NCI-H526 (cell line): ENCODE measurements at regions not wholly inside any gene's neighbourhood (a gene's known extent, or its start where the extent isn't known, plus 50 kb on each side); places are given as distances from the start of the nearest gene placed in this dataset.

Experiments used
- DNase-seq, 2 experiments: peaks; one replicate each; lab custom pipeline; 2025; lab: John Stamatoyannopoulos, UW

DNA sequence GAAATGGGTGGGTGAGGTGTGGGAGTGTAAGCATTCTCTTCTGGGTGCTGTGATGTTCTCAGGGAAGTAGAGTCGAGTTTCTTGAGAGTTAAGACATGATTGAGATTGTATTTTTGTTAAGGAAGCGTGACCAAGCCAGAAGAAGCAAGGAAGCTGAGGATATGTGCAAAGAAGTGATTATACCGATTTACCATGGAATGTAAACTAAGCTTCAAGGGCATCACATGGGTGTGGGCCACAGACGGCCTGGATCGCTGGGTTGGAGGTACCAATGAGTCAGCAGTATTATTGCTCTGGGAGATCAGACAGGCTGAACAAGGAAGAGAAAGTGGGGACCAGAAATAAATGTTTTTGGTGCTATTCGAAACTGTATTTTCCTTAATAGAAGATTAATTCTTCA, 184.1 kb upstream of the GMDS start:
- no peak for DNase-seq

DNA sequence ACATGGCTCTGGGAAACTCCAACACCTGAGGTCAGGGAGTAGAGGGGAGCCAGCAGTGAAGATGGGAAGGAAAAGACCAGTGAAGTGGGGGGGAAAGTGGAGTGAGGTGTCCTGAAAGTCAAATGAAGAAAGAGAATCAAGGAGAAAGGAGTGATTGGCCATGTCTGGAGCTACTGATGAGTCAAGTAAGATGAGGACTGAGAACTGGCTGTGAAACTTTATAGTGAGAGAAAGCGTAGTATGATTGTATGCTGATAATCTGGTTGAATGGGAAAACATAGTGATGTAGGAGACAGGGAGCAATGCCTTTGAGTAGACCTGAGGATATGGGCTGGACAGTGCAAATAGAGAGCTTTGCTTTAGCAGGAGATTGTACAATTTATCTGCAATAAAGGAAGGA, 183.6 kb upstream of the GMDS start:
- DNase-seq: no peak

DNA sequence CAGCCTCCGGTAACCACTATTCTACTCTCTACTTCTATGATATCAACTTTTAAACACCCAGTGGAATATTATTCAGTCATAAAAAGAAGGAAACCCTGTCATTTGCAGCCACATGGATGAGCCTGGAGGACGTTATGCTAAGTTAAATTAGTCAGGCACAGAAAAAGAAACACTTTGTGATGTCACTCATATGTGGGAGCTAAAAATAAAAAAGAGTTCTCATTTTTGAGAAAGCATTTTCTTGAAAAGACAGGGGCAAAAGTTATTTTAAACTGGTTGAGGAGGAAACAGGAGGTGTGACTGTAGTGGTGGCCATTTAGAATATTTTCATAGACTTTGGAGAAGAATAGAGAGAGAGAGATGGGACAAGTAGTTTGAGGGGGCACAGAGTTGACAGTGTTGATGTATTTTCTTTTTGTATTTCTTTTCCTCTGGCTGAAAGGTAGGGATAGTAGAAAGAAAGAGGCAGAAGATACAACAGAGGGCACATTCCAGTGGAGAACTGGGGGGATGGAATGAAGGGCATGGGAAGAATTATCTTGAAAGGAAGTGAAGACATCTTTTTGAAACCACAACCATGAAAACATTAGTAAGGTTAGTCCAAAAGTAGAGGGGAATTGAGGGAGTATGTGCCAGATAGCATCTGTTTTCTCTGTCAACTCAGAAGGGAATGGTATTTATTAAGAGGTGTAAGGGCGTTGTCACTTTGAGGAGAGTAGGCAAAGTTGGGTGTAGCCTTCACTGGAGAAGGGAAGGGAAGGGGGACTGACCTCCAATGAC, 181.3 kb upstream of the GMDS start:
- DNase-seq: no peak

DNA sequence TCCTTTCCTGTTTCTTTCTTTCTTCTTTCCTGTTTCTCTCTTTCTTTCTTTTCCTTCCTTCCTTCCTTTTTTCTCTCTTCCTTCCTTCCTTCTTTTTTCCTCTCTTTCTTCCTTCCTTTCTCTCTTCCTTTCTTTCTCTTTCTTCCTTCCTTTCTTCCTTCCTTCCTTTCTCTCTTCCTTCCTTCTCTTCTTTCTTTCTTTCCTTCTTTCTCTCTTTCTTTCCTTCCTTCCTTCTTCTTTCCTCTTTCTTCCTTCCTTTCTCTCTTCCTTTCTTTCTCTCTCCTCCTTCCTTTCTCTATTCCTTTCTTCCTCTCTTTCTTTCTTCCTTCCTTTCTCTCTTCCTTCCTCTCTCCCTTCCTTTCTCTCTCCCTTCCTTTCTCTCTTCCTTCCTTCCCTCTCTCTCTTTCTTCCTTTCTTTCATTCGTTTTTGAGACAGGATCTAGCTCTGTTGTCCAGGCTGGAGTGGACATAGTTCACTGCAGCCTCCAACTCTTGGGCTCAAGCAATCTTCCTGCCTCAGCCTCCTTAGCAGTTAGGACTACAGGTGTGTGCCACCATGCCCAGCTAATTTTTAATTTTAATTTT, 170.8 kb upstream of the GMDS start:
- no peak for DNase-seq

DNA sequence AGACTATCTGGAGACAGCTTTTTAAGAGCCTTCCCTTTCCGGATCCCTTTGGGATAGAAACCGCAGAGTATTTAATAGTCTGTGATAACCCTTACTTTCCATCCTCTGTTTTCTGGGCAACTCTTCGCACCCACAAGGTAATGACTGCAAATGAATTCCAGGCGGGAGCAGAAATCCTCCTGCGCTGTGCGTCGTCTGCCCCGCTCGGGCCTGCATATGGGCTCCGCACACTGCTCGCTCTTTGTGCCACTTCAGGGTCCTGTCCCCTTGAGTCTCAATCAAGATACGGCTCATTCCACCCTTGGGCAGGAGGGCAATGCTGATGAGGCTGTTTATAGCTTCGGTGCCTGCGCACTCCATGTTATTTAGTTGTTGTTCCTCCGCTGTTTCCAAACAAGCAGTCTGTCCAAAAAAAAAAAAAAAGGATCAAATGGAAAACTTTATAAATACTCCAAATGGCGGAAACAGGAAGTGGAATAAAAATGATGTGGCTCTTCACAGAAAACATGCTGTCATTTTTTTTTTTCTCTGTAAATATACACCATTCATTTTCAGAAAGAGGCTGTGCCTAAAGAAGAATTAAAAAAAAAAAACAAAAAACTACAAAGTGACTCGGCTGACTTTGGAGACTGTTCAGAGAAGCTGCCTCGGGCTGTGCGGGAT, 169.6 kb upstream of the GMDS start:
- no peak for DNase-seq

DNA sequence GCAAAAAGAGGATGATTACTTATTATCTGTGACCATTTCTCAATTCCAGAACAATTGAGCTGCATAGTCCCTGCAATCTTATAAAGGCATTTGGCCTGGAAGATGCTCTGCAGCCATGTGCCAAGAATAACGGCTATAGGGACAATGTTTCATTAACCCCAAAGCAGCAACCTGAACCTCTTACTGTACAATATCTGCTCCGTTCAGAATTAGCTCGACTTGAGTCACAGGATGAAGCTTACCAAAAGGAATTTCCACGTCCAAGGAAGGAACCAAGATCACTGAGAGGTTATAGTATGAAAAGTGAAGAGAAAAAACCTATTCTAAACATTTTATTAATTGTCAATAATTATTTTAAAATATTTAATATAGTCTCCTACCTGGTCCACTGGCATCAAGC, 167.3 kb upstream of the GMDS start:
- no peak for DNase-seq

DNA sequence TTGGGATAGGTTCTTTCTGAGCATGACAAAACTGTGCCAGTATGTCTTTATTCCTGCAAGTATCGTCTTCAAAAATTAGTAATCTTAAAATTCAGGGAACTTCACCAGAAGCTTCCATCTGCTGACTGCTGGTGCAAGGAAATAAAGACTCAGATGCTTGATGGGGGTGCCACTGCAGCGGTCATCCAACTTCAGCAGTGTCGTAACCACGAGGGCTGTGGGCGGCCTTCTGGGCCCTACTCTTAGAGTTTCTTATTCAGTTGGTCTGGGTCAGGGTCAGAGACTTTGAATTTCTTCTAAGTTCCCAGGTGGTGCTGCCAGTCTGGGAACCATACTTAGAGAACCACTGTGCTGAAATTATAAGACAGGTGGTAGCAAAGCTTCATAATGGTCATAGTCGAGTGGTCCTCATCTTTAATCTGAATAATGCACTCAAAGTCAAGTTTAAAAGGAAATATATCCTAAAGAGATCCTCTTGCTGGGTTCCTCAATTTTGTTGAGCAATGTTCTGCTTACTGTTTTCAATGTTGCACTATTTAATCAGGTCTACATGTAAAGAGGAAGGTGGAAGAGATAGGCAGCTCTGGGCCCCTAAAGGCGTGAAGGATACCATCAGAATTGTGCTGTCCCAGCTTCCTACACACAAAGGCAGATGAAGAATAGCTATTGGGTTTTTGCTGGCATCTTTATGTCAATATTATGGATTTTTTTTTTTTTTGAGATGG, 165.4 kb upstream of the GMDS start:
- DNase-seq: no peak

DNA sequence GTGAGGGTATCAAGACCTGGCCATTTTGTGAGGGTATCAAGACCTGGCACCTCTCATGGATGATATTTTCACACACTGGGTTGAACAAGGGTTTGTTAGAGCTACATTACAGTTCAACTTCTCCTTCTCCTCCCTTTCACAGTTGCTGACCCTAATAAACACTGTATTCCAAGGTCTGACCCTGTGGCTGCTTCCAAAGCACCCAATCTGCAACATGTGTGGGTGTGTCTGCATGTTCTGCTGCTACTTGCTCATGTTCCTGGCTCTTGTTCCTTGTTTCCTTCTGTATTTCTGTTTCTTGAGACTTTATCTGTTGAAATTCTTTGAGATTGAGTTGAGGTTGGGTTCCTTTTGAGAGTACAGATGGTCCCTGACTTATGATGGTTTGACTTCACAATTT, 162.1 kb upstream of the GMDS start:
- no peak for DNase-seq

DNA sequence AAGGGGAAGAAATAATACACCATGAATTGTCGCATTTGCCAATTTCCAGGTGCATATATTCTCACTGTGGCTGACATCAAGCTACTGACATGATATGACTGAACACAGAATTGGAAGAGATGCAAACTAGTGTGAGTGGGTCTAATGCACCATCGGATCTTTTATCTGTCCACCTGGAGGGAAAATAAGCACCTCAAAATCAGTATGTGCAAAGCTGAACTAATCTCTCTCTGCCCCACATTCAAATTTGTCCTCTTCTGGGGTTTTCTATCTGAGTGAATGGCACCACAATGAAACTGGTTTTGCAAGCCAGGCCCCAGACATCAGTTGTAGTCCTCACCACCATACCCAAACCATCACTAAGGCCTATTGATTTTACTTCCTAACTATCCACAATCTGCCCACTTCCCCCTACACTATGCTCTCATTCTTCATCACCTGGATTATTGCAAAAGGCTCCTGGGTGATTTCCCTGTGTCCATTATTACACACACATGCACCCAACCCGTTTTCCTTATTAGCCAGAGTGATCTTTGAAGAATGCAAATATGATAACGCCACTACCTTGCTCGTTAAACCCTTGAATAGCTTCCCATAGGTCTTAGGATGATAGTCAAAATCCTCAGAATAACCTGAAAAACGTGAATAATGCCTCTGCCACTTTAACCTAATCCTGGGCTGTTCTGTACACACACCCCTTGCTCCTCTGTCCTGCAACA, 159.0 kb upstream of the GMDS start:
- DNase-seq: peak; percentile 71 to 82

DNA sequence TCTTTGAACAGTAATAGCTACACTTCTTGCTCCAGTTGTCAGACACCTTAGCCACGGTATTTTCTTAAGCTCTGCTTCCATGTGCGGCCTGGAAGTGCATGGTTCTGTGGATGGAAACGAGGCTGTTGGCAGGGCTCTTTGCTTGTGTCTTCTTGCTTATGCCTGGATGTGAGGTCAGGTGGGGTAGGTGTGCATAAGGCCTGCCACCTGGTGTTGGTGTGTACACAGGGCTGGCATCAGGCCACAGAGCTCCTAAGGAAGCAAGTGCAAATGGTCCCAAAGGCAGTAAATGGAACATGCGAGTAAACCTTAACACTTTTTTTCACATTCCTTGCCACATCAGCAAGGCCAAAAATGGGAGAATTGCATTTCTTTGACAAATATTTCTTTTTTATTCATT, 158.1 kb upstream of the GMDS start:
- peak; percentile 26 to 73 for DNase-seq

DNA sequence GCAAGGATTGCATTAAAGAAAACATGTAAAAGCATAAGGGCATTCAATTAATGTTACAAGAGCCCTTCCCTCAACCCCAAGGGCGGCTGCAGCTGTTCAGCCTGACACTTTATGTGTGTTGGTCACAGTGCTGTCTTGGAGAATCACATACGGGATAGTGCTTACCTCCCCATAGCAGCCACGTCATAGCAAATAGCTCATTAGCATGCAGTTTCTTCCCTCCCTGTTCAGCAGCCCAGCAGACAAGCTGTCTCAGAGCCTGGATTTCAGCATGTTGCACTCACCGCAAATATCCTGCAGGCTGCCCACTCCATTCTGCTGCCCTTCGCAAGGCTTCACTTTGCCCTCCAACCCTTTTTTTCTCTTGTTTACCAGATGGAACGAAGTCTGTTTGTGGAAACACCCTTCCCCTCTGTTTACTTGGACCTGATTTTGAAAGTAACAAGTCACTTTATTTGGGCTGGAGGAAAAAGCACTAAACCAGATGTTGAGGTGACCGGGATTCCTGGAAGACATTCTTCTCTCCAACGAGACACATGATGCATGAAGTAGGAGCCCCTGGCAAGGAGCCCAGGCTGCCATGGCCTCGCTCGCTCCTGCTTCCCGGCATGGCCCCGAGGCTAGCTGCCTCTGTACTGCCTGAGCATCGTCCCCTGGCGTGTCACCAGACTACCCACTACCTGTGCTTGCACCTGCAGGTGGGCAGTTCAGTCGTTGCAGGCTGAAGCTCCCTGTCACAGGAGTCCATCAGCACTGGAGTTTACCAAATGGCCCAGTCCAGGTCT, 151.6 kb upstream of the GMDS start:
- no peak for DNase-seq

DNA sequence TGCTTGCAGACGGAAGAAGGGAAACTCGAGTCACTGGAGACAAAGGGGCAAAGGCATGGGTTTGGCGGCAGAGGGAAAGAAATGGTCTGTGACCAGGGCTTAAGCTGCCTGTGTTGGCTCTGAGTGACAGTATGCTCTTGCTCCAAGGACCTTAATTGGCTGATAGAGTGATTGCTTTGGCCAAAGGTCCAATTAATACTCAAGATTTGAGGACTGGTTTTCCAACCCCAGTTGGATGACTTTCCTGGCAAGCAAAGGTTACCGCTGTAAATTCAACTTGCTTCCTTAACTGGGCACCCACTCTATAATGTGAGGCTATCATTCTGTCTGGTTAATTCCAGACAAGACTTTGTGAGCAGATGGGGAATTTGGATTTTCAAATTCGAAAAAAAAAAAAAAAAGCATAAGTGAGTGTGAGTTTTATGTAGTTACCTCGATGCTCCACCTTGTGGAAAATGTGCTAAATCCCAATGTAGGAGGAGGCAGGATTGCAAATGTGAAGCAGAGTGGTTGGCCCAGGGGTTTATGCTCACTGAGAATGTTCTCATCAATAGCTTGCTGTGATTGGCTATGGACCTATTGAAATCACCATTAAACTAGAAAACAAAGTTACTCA, 150.7 kb upstream of the GMDS start:
- DNase-seq: no peak

DNA sequence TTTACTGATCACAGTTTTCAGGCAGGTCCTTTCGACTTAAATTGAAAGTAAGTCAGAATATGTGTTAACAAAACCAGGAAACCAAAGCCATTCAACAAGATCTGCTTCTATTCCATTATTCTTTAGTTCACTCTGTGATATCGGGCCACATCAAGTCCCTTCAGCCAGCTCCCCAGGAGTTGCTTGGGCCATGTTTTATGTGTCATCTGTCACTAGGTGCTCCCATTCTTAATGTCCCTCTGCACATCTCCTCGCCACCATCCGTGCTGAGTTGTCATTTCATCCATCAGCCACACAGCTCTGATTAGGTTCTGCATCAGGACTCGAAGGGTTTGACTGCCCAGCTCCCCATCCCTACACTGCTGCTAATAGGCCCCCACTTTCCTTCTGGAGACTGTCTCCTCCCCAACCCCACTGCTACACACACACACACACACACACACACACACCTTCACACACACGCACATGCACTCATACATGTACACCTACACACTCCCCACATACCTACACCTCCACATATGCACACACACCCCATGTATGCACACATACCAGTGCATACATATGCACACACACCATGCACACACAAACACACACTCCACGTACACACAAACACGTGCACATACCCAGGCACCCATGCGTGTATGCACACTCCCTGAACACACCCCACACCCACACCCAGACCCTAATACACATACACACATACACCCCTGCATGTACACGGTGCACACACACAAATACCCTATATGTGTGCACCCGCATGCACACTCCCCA, 143.3 kb upstream of the GMDS start:
- peak in 1 of 2 experiments; percentile 1 for DNase-seq

DNA sequence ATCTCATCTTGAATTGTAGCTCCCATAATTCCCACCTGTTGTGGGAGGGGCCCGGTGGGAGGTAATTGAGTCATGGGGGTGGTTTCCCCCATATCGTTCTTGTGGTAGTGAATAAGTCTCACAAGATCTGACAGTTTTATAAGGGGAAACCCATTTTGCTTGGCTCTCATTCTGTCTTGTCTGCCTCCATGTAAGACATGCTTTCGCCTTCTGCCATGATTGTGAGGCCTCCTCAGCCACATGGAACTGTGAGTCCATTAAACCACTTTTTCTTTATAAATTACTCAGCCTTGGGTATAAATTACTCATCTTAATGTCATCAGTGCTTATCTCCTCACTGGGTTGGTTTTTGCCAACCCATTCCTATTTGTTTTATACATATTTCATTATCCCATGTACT, 142.0 kb upstream of the GMDS start:
- DNase-seq: no peak

DNA sequence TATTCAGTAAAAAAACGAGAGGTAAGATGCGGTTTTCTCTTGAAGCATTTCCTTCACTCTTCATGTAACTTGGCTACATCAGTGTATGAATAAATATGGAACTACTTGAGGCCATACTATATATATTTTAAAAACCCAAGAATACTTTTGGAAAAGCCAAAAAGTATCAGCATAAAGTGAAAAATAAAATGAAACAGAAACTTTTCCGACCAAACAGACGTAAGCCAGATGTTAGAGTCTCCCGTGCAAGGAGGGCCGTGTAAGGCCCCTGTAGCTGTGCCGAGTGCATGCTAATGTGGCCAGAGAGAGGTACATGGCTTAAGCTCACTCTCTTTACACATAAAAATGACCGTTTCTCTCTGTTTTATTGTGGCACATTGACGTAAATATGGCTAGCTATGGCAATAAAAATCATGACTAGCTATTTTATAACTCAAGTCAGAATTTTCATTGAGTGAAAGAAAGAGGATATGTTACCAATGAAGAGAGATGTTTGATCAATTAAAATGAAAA, 140.1 kb upstream of the GMDS start:
- DNase-seq: no peak

DNA sequence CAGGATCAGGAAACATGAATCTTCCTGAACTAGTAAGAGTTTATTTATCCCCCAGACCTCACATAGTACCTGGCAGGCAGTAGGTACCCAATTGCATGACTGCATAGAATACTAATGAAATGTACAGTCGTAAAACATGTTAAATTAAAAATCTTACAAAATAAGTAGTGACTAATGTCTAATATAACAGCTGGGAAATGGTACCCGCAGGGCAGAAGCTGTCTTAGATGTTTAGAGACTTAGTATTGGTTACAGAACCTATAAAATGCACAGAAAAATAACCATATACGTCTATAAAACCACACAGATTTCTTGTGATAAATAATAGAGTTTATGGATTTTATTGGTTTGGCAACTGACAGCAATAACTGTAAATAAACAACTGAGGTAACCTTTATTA, 139.1 kb upstream of the GMDS start:
- DNase-seq: no peak

DNA sequence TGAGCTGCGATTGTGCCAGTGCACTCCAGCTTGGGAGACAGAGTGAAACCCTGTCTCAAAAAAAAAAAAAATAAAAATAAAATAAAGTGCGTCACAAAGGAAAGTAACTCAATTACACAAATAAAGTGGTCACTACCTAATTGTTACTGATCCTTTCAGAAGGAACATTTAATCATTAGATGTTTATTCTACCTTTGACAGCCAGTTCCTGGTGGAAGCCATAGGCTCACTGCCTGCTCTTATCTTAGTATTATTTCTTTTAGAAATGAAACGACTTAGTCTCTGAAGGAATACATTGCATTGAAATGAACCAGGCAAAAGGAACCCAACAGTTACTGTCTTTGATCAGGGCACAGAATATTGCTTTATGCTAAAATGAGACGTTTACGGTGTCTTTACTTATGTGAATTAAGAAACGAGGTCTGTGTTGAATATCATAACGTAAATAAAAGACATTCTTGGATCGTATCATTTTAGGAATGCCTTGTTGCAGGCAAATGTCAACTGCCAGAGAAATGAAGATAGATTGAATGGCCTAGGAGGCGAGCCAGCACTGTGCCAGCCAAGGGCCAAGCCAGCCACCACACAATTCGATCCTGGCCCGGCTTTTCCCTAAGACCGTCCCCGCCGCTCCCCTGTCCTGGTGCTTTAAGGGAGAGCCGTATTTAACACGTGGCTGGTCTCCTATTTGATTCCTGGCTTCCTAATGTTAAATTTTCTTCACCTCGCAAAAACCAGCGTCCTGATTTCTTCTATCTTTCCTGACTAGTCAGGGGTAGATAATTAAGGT, 136.7 kb upstream of the GMDS start:
- no peak for DNase-seq

DNA sequence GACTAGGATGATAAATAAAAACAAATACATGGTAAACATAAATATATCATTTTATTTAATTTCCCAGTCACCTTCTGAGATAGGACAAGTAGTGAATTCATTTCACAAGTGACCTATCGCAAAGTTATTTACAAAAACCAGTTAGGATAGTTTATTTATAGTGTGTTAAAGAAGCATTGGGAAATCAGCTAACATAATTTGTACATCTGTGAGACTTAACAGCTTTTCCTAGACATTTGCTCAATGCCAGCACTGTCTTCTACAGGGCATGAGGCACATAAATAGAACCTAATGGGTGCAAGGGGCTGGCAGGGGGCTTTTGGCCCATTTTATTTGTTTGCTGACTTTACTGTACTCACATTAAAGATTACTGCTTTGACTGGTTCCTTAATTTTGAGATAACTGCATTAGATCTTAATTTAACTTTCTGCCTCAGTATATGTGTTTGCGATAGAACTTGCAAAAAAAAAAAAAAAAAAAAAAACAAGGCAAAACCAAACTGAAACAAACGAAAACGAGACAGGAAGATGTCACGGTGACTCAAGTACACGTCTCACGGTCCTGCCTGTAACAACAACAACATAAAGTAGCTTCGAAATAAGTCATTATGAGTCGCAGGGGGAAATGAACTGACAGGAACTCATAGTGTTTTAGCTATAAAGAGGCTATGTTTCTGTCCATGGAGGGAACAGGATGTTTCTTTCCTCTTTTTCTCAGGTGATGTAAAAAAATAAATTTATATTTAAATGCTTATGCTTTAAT, 133.7 kb upstream of the GMDS start:
- DNase-seq: no peak
